ENCODE measurements at regions not wholly inside any gene's neighbourhood (a gene's known extent, or its start where the extent isn't known, plus 50 kb on each side); places are given as distances from the start of the nearest gene placed in this dataset.
"Not testable (repeated sequence)": the region's sequence is repeated elsewhere in the genome, so short reads cannot be mapped to it uniquely, and the experiment has no call there.

DNA sequence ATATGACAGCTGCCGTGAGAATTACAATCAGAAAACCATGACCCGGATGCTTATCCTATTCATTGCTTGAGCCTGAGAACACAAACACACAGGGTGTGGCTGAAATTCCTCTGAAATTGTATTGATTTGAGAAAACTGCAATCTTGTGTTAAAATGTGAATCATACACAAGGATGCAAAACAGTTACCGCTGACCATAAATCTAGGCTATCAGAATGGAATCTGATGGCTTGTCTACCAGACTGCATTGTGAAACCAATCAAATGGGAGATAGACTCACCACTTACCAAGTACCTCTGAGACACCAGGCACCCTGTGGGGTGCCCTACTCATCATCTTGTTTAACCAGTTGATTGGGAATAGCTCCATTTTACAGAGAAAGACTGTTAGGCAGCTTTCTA, 188.7 kb upstream of the MSX2 start:
- dilution Hi-C loops (cut with MboI; ENCODE audit: extremely low pct_ligation_motif_present, low sequenced_read_pairs) (no loop called here), intact Hi-C loops (cut with micrococcal nuclease) (no loop called here)
- BruUV-seq (replicated peaks), result no TSS peak
- H3K4me3 ChIP-seq (replicated peaks in 1 of 3; ENCODE audit: insufficient read depth in 1 of 3, low read depth in 1 of 3, low read length in 3 of 3), result no peak overlapping the region
- H3K4me1 ChIP-seq (ENCODE audit: control insufficient read depth, extremely low read depth, insufficient read depth, low read length), result peaks cover 23% of the 10 kb centered on the region
- no peak overlapping the region for H3K27ac ChIP-seq (ENCODE audit: insufficient read depth, low read depth, low read length)
- H2AFZ ChIP-seq (ENCODE audit: low read depth, low read length), result no peak overlapping the region
- FAIRE-seq (no peak), DNase-seq (ENCODE audit: low read depth, low spot score) (no peak)
- no peaks in the 10 kb centered on the region for H3K9me3 ChIP-seq (replicated peaks; ENCODE audit: control insufficient read depth, insufficient read depth, low read length)
- TF ChIP-seq, protein P1, sequence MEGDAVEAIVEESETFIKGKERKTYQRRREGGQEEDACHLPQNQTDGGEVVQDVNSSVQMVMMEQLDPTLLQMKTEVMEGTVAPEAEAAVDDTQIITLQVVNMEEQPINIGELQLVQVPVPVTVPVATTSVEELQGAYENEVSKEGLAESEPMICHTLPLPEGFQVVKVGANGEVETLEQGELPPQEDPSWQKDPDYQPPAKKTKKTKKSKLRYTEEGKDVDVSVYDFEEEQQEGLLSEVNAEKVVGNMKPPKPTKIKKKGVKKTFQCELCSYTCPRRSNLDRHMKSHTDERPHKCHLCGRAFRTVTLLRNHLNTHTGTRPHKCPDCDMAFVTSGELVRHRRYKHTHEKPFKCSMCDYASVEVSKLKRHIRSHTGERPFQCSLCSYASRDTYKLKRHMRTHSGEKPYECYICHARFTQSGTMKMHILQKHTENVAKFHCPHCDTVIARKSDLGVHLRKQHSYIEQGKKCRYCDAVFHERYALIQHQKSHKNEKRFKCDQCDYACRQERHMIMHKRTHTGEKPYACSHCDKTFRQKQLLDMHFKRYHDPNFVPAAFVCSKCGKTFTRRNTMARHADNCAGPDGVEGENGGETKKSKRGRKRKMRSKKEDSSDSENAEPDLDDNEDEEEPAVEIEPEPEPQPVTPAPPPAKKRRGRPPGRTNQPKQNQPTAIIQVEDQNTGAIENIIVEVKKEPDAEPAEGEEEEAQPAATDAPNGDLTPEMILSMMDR (IDR thresholded peaks at IDR 0.05; ENCODE audit: extremely low read depth in 1 of 2, insufficient read depth in 1 of 2, low read depth in 1 of 2, low read length in 2 of 2), result no peak
- TF ChIP-seq POLR2A (IDR thresholded peaks at IDR 0.05; ENCODE audit: low read depth, low read length), result no peak
- no peak for TF ChIP-seq FOS (IDR thresholded peaks at IDR 0.05; ENCODE audit: borderline replicate concordance, insufficient read depth, low read length)
- TF ChIP-seq EZH2 (IDR thresholded peaks at IDR 0.05; ENCODE audit: borderline replicate concordance, low read depth, low read length, severe bottlenecking), result no peak
- TF ChIP-seq GATA2 (IDR thresholded peaks at IDR 0.05; ENCODE audit: insufficient read depth, insufficient read length, low read depth, low read length), result no peak
- no peak for TF ChIP-seq MYC (IDR thresholded peaks at IDR 0.05; ENCODE audit: low read depth, low read length)
- TF ChIP-seq POLR2AphosphoS5 (IDR thresholded peaks at IDR 0.05; ENCODE audit: insufficient read depth, low read depth, low read length), result no peak
- TF ChIP-seq MAX (IDR thresholded peaks at IDR 0.05; ENCODE audit: insufficient read depth, insufficient read length), result no peak
- no peak for TF ChIP-seq JUN (IDR thresholded peaks at IDR 0.05; ENCODE audit: borderline replicate concordance, insufficient read depth, insufficient read length, low read depth)
- no peak overlapping the region for H3K4me2 ChIP-seq (ENCODE audit: insufficient read depth, low read length)
- no peaks in the 10 kb centered on the region for H3K27me3 ChIP-seq (ENCODE audit: control insufficient read depth in 2 of 2, insufficient read depth in 2 of 2, low read length in 2 of 2)
- CTCF ChIA-PET, result no interaction called here
- no peaks in the 10 kb centered on the region for H3K9me1 ChIP-seq (replicated peaks; ENCODE audit: control insufficient read depth, extremely low read depth, insufficient read depth, low read length)
- POLR2A ChIA-PET, result no interaction called here
- no peaks in the 10 kb centered on the region for H3K36me3 ChIP-seq (ENCODE audit: control insufficient read depth in 2 of 2, extremely low read depth in 1 of 2, insufficient read depth in 2 of 2, low read length in 2 of 2)
- H3K79me2 ChIP-seq (ENCODE audit: control insufficient read depth, insufficient read depth, low read length), result no peaks in the 10 kb centered on the region
- no peaks in the 10 kb centered on the region for H4K20me1 ChIP-seq (replicated peaks; ENCODE audit: control insufficient read depth, extremely low read depth, insufficient read depth, low read length)
- H3K9ac ChIP-seq (replicated peaks; ENCODE audit: extremely low read depth, insufficient read depth, low read length), result no peak overlapping the region

DNA sequence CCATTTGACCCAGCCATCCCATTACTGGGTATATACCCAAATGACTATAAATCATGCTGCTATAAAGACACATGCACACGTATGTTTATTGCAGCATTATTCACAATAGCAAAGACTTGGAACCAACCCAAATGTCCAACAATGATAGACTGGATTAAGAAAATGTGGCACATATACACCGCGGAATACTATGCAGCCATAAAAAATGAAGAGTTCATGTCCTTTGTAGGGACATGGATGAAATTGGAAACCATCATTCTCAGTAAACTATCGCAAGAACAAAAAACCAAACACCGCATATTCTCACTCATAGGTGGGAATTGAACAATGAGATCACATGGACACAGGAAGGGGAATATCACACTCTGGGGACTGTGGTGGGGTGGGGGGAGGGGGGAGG, 184.6 kb upstream of the MSX2 start:
- H3K4me3 ChIP-seq (replicated peaks in 1 of 3; ENCODE audit: insufficient read depth in 1 of 3, low read depth in 1 of 3, low read length in 3 of 3); DNase-seq (ENCODE audit: low read depth, low spot score); CTCF ChIA-PET; H2AFZ ChIP-seq (ENCODE audit: low read depth, low read length); intact Hi-C loops (cut with micrococcal nuclease); BruUV-seq (replicated peaks); H3K79me2 ChIP-seq (ENCODE audit: control insufficient read depth, insufficient read depth, low read length); POLR2A ChIA-PET; H3K9me1 ChIP-seq (replicated peaks; ENCODE audit: control insufficient read depth, extremely low read depth, insufficient read depth, low read length); H3K9ac ChIP-seq (replicated peaks; ENCODE audit: extremely low read depth, insufficient read depth, low read length); H4K20me1 ChIP-seq (replicated peaks; ENCODE audit: control insufficient read depth, extremely low read depth, insufficient read depth, low read length); H3K36me3 ChIP-seq (ENCODE audit: control insufficient read depth in 2 of 2, extremely low read depth in 1 of 2, insufficient read depth in 2 of 2, low read length in 2 of 2); FAIRE-seq; H3K4me1 ChIP-seq (ENCODE audit: control insufficient read depth, extremely low read depth, insufficient read depth, low read length); dilution Hi-C loops (cut with MboI; ENCODE audit: extremely low pct_ligation_motif_present, low sequenced_read_pairs); H3K4me2 ChIP-seq (ENCODE audit: insufficient read depth, low read length); H3K9me3 ChIP-seq (replicated peaks; ENCODE audit: control insufficient read depth, insufficient read depth, low read length); H3K27me3 ChIP-seq (ENCODE audit: control insufficient read depth in 2 of 2, insufficient read depth in 2 of 2, low read length in 2 of 2); H3K27ac ChIP-seq (ENCODE audit: insufficient read depth, low read depth, low read length): not testable (repeated sequence)
